ENCODE measurements at regions not wholly inside any gene's neighbourhood (a gene's known extent, or its start where the extent isn't known, plus 50 kb on each side); places are given as distances from the start of the nearest gene placed in this dataset.

GRCh38 chr11:134781380-134781866 lies 369.4 kb upstream of the B3GAT1 start:
- no peak for TF ChIP-seq USF2 (IDR thresholded peaks at IDR 0.05; ENCODE audit: low read length)
- TF ChIP-seq SP1 (IDR thresholded peaks at IDR 0.05; ENCODE audit: low read depth, low read length) = no peak
- TF ChIP-seq CTCF (IDR thresholded peaks at IDR 0.05; ENCODE audit: control extremely low read depth in 1 of 3, insufficient read depth in 1 of 3, low read depth in 1 of 3, low read length in 3 of 3) = no peak
- TF ChIP-seq RAD21 (IDR thresholded peaks at IDR 0.05 in 1 of 2, conservative IDR thresholded peaks at IDR 0.05 in 1 of 2; ENCODE audit: low read depth in 2 of 2, low read length in 2 of 2) = no peak
- TF ChIP-seq ASH2L (IDR thresholded peaks at IDR 0.05; ENCODE audit: low read length) = no peak
- no peak for TF ChIP-seq CHD2 (IDR thresholded peaks at IDR 0.05; ENCODE audit: low read length)
- TF ChIP-seq ATF2 (IDR thresholded peaks at IDR 0.05; ENCODE audit: low read length) = no peak
- TF ChIP-seq CHD7 (IDR thresholded peaks at IDR 0.05; ENCODE audit: insufficient replicate concordance, low read length) = no peak
- no peak for TF ChIP-seq POLR2A (IDR thresholded peaks at IDR 0.05; ENCODE audit: control extremely low read depth in 1 of 2, low read depth in 2 of 2, low read length in 2 of 2)
- TF ChIP-seq PHF8 (conservative IDR thresholded peaks at IDR 0.05; ENCODE audit: low read depth, low read length) = no peak
- no peak for TF ChIP-seq POU5F1 (IDR thresholded peaks at IDR 0.05; ENCODE audit: low read depth, low read length)
